HG03025 (cell line): ENCODE measurements at regions not wholly inside any gene's neighbourhood (a gene's known extent, or its start where the extent isn't known, plus 50 kb on each side); places are given as distances from the start of the nearest gene placed in this dataset.
A peak's percentile ranks its signal among the peaks of the same experiment; 100 is the strongest.

Source experiments
- ATAC-seq: cut with Tn5 transposase; IDR thresholded peaks from one replicate; pipeline ENCODE4 v1.9.1; 2021; ENCODE audit warnings: mild to moderate bottlenecking, moderate library complexity; ENCODE audit not compliant: unreplicated experiment, low FRiP score

DNA sequence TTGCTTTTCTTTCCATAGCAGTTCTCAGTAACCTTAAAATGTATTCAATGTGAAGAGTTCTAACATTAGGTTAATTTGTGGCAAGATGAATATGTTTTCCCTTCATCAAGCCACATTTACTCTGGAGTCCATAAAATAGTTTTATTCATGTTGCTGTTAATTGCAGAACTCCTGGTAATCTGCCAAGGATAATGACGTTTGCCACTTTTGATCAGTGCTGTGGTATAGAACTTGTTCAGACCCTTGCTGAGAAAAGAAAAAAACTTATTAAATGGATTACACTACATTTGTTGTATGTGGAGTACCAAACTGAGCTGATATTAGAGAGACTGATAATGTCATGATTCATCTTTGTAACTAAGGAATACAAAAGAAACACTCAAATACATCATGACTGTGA is 212.4 kb upstream of the DMAC1 start:
- ATAC-seq: no peak

GRCh38 chr9:7996558-7996957 is 197.0 kb upstream of the DMAC1 start:
- no peak for ATAC-seq

- ATAC-seq: no peak
Observed at GRCh38 chr9:7988644-7989280, 189.2 kb upstream of the DMAC1 start.

- ATAC-seq: no peak
Observed at GRCh38 chr9:7984692-7985091, 185.1 kb upstream of the DMAC1 start.

- no peak for ATAC-seq
Observed at GRCh38 chr9:7984203-7984602, 184.6 kb upstream of the DMAC1 start.

GRCh38 chr9:7983490-7983889 is 183.9 kb upstream of the DMAC1 start:
- ATAC-seq: no peak

DNA sequence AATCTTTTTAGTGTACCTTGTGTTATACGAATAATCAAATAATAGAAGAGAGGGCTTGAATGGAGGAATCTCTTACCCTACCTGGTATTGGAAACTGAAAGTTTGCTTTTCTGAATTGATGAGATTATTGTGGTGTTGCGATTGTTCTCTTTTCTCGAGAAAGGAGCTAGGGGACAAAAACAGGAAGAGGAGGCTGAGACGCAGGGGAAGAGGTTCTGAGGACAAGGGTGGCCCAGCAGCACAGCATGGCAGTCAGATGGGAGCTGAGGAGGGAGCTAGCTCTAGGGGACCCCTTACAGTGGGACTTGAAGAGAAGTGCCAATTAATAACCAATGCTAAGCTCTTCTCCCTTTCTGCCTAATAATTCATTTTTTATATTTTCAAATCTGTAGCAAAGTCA is 183.3 kb upstream of the DMAC1 start:
- no peak for ATAC-seq

DNA sequence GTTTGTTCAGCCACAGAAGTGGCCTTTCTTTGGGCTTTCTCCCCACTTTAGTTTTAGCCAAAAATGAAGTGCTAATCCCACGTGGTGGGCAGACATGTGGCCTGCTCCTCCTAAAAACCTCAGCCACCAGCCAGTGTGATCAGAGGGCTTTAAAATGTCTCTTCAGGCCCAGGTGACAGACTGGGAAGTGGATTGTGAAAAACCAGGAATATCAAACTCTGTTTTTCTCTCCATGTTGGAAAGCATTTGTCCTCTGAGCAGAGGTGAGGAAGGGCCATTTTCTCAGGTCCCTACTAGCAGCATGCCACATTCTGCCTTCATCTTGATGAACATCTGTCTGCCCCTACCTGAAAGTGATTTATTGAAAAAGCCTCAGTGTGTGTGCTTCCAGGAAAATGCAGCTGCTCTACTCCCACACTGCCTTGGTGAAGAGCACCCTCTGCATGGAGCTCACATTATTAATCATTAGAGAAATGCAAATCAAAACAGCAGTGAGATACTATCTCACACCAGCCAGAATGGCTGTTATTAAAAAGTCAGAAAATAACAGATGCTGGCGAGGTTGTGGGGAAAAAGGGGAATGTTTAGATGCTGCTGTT is 181.2 kb upstream of the DMAC1 start:
- ATAC-seq: no peak

GRCh38 chr9:7980041-7980440 is 180.5 kb upstream of the DMAC1 start:
- no peak for ATAC-seq

GRCh38 chr9:7979611-7980010 is 180.0 kb upstream of the DMAC1 start:
- ATAC-seq: no peak

- ATAC-seq: no peak
Observed at GRCh38 chr9:7977586-7977985, 178.0 kb upstream of the DMAC1 start.

- no peak for ATAC-seq
Observed at GRCh38 chr9:7976856-7977255, 177.3 kb upstream of the DMAC1 start.

GRCh38 chr9:7976167-7976755 is 176.7 kb upstream of the DMAC1 start:
- peak; percentile 98 for ATAC-seq

DNA sequence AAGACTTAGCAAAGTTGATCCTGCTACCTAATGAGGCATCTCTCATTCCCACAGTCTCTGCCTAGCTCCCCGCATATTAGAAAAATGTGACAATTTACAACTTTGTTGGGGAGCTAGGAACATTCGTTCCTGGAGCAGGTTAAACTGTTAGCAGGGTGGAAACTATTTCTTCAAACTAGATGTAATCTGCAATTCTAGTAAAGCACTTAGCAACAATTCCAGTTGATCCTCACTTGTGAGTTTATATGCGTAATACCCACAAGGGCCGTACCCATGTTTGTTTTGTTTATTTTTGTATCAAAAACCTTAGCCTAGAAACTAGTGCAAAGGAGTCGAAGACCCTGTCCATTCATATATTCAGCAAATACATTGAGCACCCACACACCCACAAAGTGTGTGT is 175.8 kb upstream of the DMAC1 start:
- no peak for ATAC-seq

GRCh38 chr9:7974335-7974960 is 174.9 kb upstream of the DMAC1 start:
- peak; percentile 35 for ATAC-seq

- no peak for ATAC-seq
Observed at GRCh38 chr9:7973123-7973522, 173.5 kb upstream of the DMAC1 start.

- no peak for ATAC-seq
Observed at GRCh38 chr9:7970681-7971330, 171.2 kb upstream of the DMAC1 start.

GRCh38 chr9:7968687-7969086 is 169.1 kb upstream of the DMAC1 start:
- ATAC-seq: no peak

DNA sequence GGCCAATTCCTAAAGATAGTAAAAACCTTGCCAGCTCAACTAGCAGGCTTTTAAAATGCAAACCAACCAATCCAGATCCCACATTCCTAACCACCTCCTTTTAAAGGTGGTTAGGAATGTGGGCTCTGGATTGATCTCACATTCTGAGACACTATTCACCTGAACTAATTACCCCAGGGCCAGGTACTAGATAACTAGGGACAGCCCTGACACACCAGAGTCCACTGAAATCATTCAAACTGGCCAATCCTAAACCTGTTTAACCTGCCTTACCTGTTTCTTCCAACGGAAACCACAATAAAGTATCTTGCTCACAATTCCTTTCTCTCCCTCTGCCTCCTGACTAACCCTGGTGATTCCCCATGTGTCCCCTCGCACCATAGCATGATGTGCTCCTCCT is 168.3 kb upstream of the DMAC1 start:
- ATAC-seq: no peak

DNA sequence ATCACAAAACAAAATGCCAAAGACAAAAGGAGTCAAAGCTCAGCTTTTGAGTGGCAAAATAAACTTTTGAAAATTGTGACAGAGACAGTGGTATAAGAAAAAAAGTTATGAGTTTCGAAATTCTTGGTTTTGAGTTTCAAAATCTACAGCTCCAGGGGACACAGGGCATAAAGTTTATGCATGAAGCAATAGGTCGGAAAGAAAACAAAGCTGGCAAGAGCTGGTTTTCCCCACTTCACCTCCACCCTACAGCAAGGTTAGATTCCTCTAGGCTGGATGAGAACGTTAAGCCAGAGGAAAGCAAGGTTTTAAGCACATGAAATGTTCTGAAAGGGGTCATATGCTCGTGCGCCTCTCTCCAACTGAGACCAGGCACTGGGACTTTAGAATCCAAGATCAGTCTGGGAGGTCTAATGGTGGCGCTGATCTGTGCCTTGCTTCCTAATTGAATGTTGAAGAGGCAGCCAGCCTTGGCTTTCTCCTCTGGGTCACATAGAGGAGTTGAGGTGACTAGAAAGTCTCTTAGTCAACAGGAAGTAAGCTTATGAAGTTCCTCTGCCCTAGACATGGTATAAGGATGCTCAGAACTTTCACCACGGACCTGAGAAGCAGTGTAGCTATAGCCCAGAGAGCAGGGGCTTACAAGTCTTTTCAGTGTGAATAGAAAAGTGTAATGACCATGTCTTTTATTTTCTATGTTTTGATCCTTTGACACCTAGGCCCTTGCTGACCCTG is 167.7 kb upstream of the DMAC1 start:
- no peak for ATAC-seq

GRCh38 chr9:7965063-7965462 is 165.5 kb upstream of the DMAC1 start:
- no peak for ATAC-seq
